H1 (cell line): ENCODE measurements at regions not wholly inside any gene's neighbourhood (a gene's known extent, or its start where the extent isn't known, plus 50 kb on each side); places are given as distances from the start of the nearest gene placed in this dataset.

ENCODE experiments used
- HDAC2 ChIP-seq, 2 experiments: fragments of 300-600 bp in 1 of 2; sonication (generic) in 1 of 2; IDR thresholded peaks; 2 replicates each; pipeline ENCODE4 v1.6.1; 2011 to 2012; ENCODE audit warnings: low read depth in 2 of 2, low read length in 2 of 2, mild to moderate bottlenecking in 2 of 2, moderate library complexity in 2 of 2, borderline replicate concordance in 1 of 2, inconsistent platforms in 1 of 2
- POLR2AphosphoS5 ChIP-seq: IDR thresholded peaks from 2 replicates; pipeline ENCODE4 v1.6.1; 2011; ENCODE audit warnings: low read depth, low read length
- TF ChIP-seq, protein P1 (sequence below): IDR thresholded peaks from 2 replicates; pipeline ENCODE4 v1.6.1; 2011; ENCODE audit warnings: low read depth, mild to moderate bottlenecking, low read length; ENCODE audit not compliant: insufficient read depth

DNA sequence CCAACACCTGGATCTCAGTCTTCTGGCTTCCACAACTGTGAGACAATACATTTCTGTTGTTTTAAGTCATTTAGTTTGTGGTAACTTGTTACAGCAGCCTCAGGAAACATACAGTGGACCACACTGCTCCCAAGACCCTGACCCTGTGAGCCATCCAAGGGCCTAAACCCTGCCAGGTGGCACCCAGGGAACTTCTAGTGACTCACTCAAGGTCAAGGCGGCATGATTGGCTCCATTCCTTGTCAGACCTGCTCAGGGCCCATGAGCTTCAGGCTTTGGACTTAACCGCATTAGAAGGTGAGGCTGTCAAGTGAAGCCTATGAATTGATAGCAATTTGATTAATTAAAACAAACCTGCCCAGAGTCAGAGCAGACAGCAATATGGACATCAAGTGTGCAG is 165.7 kb upstream of the MAMLD1 start (continued):
- TF ChIP-seq HDAC2 (IDR thresholded peaks at IDR 0.05; ENCODE audit: borderline replicate concordance in 1 of 2, low read depth in 2 of 2, low read length in 2 of 2) (no peak), POLR2AphosphoS5 (no peak)
- TF ChIP-seq, protein P1, sequence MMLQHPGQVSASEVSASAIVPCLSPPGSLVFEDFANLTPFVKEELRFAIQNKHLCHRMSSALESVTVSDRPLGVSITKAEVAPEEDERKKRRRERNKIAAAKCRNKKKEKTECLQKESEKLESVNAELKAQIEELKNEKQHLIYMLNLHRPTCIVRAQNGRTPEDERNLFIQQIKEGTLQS: no peak
